Sigmoid colon (tissue), 4 donors: ENCODE measurements at regions not wholly inside any gene's neighbourhood (a gene's known extent, or its start where the extent isn't known, plus 50 kb on each side); places are given as distances from the start of the nearest gene placed in this dataset.

Experiments
- EP300 ChIP-seq, 4 donors: sonication (generic); formaldehyde crosslinking; IDR thresholded peaks; one replicate each; pipeline ENCODE4 v1.6.1; 2017; ENCODE audit warnings: antibody characterized with exemption in 4 of 4
- POLR2A ChIP-seq, 2 donors: fragments of 450-650 bp; IDR thresholded peaks; one replicate each; pipeline ENCODE4 v1.6.1; 2016; ENCODE audit warnings: antibody characterized with exemption in 2 of 2, mild to moderate bottlenecking in 2 of 2, moderate library complexity in 2 of 2
- POLR2AphosphoS5 ChIP-seq, 4 donors: sonication (generic); formaldehyde crosslinking; IDR thresholded peaks; one replicate each; pipeline ENCODE4 v1.6.1; 2017; ENCODE audit warnings: antibody characterized with exemption in 4 of 4
- TF ChIP-seq, protein P1 (sequence below), 4 experiments: fragments of 450-650 bp in 3 of 4; fragments of 200-600 bp in 1 of 4; IDR thresholded peaks; one replicate each; pipeline ENCODE4 v1.5.1; 2016 to 2019; ENCODE audit warnings: antibody characterized with exemption in 4 of 4, mild to moderate bottlenecking in 3 of 4, moderate library complexity in 2 of 4

DNA sequence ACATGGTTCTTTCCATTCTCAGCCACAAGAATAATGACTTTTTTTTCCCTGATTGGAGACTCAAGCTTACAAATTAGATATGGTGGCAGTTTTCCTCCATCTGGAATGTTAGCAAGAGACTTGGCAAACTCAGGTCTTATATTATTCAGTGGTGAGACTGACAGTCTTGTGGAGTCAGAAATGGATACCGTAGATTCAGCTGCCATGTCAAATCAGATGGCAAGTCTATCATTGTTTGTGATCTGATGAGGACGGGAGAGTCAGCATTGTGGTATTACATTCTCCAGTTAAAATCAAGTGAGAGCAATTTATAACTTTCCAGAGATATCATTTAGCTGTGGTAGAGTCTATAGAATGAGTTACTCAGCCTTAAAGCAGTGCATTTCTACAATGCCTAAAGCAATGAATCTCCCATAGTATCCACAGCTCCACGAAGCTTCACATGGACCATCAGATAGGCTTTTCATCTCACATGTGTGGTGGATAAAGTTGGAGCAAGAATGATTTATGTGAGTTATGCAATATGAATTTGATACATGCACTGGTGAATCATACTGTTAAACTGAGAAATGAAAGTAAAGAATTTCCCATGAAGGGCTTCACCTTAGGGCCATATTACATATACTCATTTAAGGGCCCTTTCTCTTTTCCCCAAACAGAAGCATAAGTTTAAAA lies 430.6 kb downstream of the ZNF608 start:
- TF ChIP-seq, protein P1, sequence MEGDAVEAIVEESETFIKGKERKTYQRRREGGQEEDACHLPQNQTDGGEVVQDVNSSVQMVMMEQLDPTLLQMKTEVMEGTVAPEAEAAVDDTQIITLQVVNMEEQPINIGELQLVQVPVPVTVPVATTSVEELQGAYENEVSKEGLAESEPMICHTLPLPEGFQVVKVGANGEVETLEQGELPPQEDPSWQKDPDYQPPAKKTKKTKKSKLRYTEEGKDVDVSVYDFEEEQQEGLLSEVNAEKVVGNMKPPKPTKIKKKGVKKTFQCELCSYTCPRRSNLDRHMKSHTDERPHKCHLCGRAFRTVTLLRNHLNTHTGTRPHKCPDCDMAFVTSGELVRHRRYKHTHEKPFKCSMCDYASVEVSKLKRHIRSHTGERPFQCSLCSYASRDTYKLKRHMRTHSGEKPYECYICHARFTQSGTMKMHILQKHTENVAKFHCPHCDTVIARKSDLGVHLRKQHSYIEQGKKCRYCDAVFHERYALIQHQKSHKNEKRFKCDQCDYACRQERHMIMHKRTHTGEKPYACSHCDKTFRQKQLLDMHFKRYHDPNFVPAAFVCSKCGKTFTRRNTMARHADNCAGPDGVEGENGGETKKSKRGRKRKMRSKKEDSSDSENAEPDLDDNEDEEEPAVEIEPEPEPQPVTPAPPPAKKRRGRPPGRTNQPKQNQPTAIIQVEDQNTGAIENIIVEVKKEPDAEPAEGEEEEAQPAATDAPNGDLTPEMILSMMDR (IDR thresholded peaks at IDR 0.05), result no peak
- TF ChIP-seq POLR2AphosphoS5 (IDR thresholded peaks at IDR 0.05) (no peak), EP300 (IDR thresholded peaks at IDR 0.05) (no peak), POLR2A (IDR thresholded peaks at IDR 0.05) (no peak)
